H9 (cell line): ENCODE measurements at regions not wholly inside any gene's neighbourhood (a gene's known extent, or its start where the extent isn't known, plus 50 kb on each side); places are given as distances from the start of the nearest gene placed in this dataset.

ENCODE experiments used
- DNase-seq: peaks from one replicate; pipeline ENCODE4 v3.0.0-alpha.2; 2017
- H2AFZ ChIP-seq: one replicate; pipeline ENCODE4 v1.6.1; 2013; ENCODE audit warnings: mild to moderate bottlenecking, low read length, control low read depth, moderate library complexity
- H2AK5ac ChIP-seq: 2 replicates; pipeline ENCODE4 v1.6.1; 2013; ENCODE audit warnings: low read length, control low read depth, mixed read lengths; ENCODE audit not compliant: insufficient read length
- H2BK120ac ChIP-seq: one replicate; pipeline ENCODE4 v1.6.1; 2013; ENCODE audit warnings: low read depth, mild to moderate bottlenecking, low read length, control low read depth, inconsistent platforms; ENCODE audit not compliant: poor library complexity, severe bottlenecking
- H2BK12ac ChIP-seq: 2 replicates; pipeline ENCODE4 v1.6.1; 2013; ENCODE audit warnings: low read length, control low read depth, mixed read lengths, low read depth; ENCODE audit not compliant: insufficient read length
- H2BK15ac ChIP-seq: 2 replicates; pipeline ENCODE4 v1.6.1; 2013; ENCODE audit warnings: low read depth, low read length, control low read depth
- H2BK20ac ChIP-seq: one replicate; pipeline ENCODE4 v1.6.1; 2013; ENCODE audit warnings: low read depth, mild to moderate bottlenecking, low read length, control low read depth, inconsistent platforms; ENCODE audit not compliant: poor library complexity, severe bottlenecking
- H2BK5ac ChIP-seq: 2 replicates; pipeline ENCODE4 v1.6.1; 2013; ENCODE audit warnings: low read length, control low read depth, mixed read lengths; ENCODE audit not compliant: insufficient read length
- H3K14ac ChIP-seq: 2 replicates; pipeline ENCODE4 v1.6.1; 2013; ENCODE audit warnings: low read length, control low read depth; ENCODE audit not compliant: insufficient read depth
- H3K18ac ChIP-seq: 2 replicates; pipeline ENCODE4 v1.6.1; 2013; ENCODE audit warnings: low read depth, mild to moderate bottlenecking, mixed read lengths, low read length, control low read depth; ENCODE audit not compliant: insufficient read length
- H3K23ac ChIP-seq: 2 replicates; pipeline ENCODE4 v1.6.1; 2013; ENCODE audit warnings: low read length, control low read depth, mixed read lengths, low read depth; ENCODE audit not compliant: insufficient read length
- H3K23me2 ChIP-seq: 2 replicates; pipeline ENCODE4 v1.6.1; 2013; ENCODE audit warnings: low read depth, mild to moderate bottlenecking, mixed read lengths, low read length, control low read depth; ENCODE audit not compliant: insufficient read length, poor library complexity, severe bottlenecking
- H3K27ac ChIP-seq: 2 replicates; pipeline ENCODE4 v1.5.1; 2013; ENCODE audit warnings: low read length, control low read depth, mixed read lengths, low read depth; ENCODE audit not compliant: insufficient read length
- H3K27me3 ChIP-seq: 2 replicates; pipeline ENCODE4 v1.6.1; 2013; ENCODE audit warnings: low read length, control low read depth, inconsistent platforms; ENCODE audit not compliant: insufficient read depth
- H3K4ac ChIP-seq: 2 replicates; pipeline ENCODE4 v1.6.1; 2013; ENCODE audit warnings: low read depth, mild to moderate bottlenecking, control low read depth, inconsistent platforms, low read length, moderate library complexity
- H3K4me1 ChIP-seq: 2 replicates; pipeline ENCODE4 v1.6.1; 2013; ENCODE audit warnings: low read length, control low read depth, inconsistent platforms; ENCODE audit not compliant: insufficient read depth
- H3K4me2 ChIP-seq: 2 replicates; pipeline ENCODE4 v1.6.1; 2013; ENCODE audit warnings: low read length, control low read depth, mixed read lengths; ENCODE audit not compliant: insufficient read length, insufficient read depth
- H3K56ac ChIP-seq: 2 replicates; pipeline ENCODE4 v1.6.1; 2013; ENCODE audit warnings: low read depth, mild to moderate bottlenecking, mixed read lengths, low read length, control low read depth; ENCODE audit not compliant: insufficient read length
- H3K79me1 ChIP-seq: 2 replicates; pipeline ENCODE4 v1.6.1; 2013; ENCODE audit warnings: low read depth, mild to moderate bottlenecking, moderate library complexity, low read length, control low read depth, inconsistent platforms; ENCODE audit not compliant: insufficient read depth, poor library complexity, severe bottlenecking
- H3K79me2 ChIP-seq: 2 replicates; pipeline ENCODE4 v1.6.1; 2013; ENCODE audit warnings: low read length, control low read depth, inconsistent platforms; ENCODE audit not compliant: insufficient read depth
- H3K9ac ChIP-seq: 2 replicates; pipeline ENCODE4 v1.6.1; 2013; ENCODE audit warnings: low read length, control low read depth, mixed read lengths; ENCODE audit not compliant: insufficient read length; ENCODE audit errors: extremely low read depth
- H3K9me3 ChIP-seq: one replicate; pipeline ENCODE4 v1.6.1; 2013; ENCODE audit warnings: low read depth, low read length, inconsistent platforms; ENCODE audit not compliant: control insufficient read depth
- H3T11ph ChIP-seq: one replicate; pipeline ENCODE4 v1.6.1; 2013; ENCODE audit warnings: mild to moderate bottlenecking, low read length, control low read depth, inconsistent platforms
- H4K20me1 ChIP-seq: one replicate; pipeline ENCODE4 v1.6.1; 2013; ENCODE audit not compliant: control insufficient read depth, insufficient read length, insufficient read depth
- H4K5ac ChIP-seq: 2 replicates; pipeline ENCODE4 v1.6.1; 2013; ENCODE audit warnings: low read depth, mild to moderate bottlenecking, mixed read lengths, low read length, control low read depth; ENCODE audit not compliant: insufficient read length
- H4K8ac ChIP-seq: replicated peaks from 2 replicates; pipeline ENCODE4 v1.6.1; 2013; ENCODE audit warnings: low read length, control low read depth, mixed read lengths, low read depth; ENCODE audit not compliant: insufficient read length
- H4K91ac ChIP-seq: 2 replicates; pipeline ENCODE4 v1.6.1; 2013; ENCODE audit warnings: low read depth, mild to moderate bottlenecking, moderate library complexity, mixed read lengths, low read length, control low read depth; ENCODE audit not compliant: insufficient read length
- H3K27ac Mint-ChIP-seq, 3 experiments: 2 replicates in 2 of 3; 3 replicates in 1 of 3; pipeline ENCODE4 v1.8.0; 2020 to 2021; ENCODE audit warnings: mixed read lengths in 3 of 3, mild to moderate bottlenecking in 1 of 3, moderate library complexity in 1 of 3
- H3K27me3 Mint-ChIP-seq: 2 replicates; pipeline ENCODE4 v1.8.0; 2021; ENCODE audit warnings: low read depth, mild to moderate bottlenecking, moderate library complexity, mixed read lengths
- H3K36me3 Mint-ChIP-seq, 3 experiments: 2 replicates in 2 of 3; 3 replicates in 1 of 3; pipeline ENCODE4 v1.8.0; 2020 to 2021; ENCODE audit warnings: low read depth in 3 of 3, mixed read lengths in 3 of 3; ENCODE audit not compliant: insufficient read depth in 1 of 3
- H3K4me1 Mint-ChIP-seq, 2 experiments: 2 replicates each; pipeline ENCODE4 v1.8.0; 2020; ENCODE audit warnings: mixed read lengths in 2 of 2
- H3K4me3 Mint-ChIP-seq, 2 experiments: 2 replicates in 1 of 2; 3 replicates in 1 of 2; pipeline ENCODE4 v1.8.0; 2020 to 2021; ENCODE audit warnings: mild to moderate bottlenecking in 2 of 2, mixed read lengths in 2 of 2, moderate library complexity in 1 of 2
- H3K9me3 Mint-ChIP-seq, 2 experiments: 2 replicates in 1 of 2; 3 replicates in 1 of 2; pipeline ENCODE4 v1.8.0; 2020; ENCODE audit warnings: mild to moderate bottlenecking in 2 of 2, mixed read lengths in 2 of 2, moderate library complexity in 1 of 2
- CTCF ChIP-seq: fragments of 200-600 bp; sonication (generic); conservative IDR thresholded peaks from 3 replicates; pipeline ENCODE4 v1.8.0; 2021; ENCODE audit warnings: antibody characterized with exemption, mild to moderate bottlenecking
- WGBS: extraction: QIAGEN DNeasy Blood & Tissue Kit; methylation state at CpG from one replicate; pipeline ENCODE4 v1.1.7; 2013; ENCODE audit warnings: missing lambda C conversion rate, low lambda C conversion rate, mixed read lengths; ENCODE audit not compliant: insufficient read length; ENCODE audit errors: extremely low coverage; 5-methylcytosine and 5-hydroxymethylcytosine counted together

GRCh38 chr6:166058064-166058739, 109.4 kb downstream of the TBXT start:
- Histone ChIP-seq H2BK20ac (no peak overlapping the region), H3K14ac (no peak overlapping the region), H3K4me1 (no peaks in the 10 kb centered on the region), H2AK5ac (no peak overlapping the region), H2BK120ac (no peak overlapping the region), H3K23me2 (no peaks in the 10 kb centered on the region), H2BK5ac (no peak overlapping the region), H2BK12ac (no peak overlapping the region), H4K8ac (no peak overlapping the region), H3T11ph (no peak overlapping the region), H3K27ac (no peak overlapping the region), H2AFZ (no peak overlapping the region), H3K18ac (no peak overlapping the region), H3K4ac (no peak overlapping the region), H3K23ac (no peak overlapping the region), H2BK15ac (no peak overlapping the region), H4K91ac (no peak overlapping the region), H3K79me2 (no peaks in the 10 kb centered on the region), H3K27me3 (no peaks in the 10 kb centered on the region), H4K20me1 (no peaks in the 10 kb centered on the region), H4K5ac (no peak overlapping the region), H3K56ac (no peak overlapping the region), H3K4me2 (no peak overlapping the region), H3K9me3 (no peaks in the 10 kb centered on the region), H3K9ac (no peak overlapping the region), H3K79me1 (no peaks in the 10 kb centered on the region)
- peaks cover 2% of the 10 kb centered on the region; the same call in 1 of the 2 replicates for H3K27me3 Mint-ChIP-seq
- DNase-seq = no peak
- H3K9me3 Mint-ChIP-seq = peaks cover 12 to 25% of the 10 kb centered on the region in 2 experiments
- H3K4me3 Mint-ChIP-seq = no peak overlapping the region
- H3K36me3 Mint-ChIP-seq = peaks cover 9 to 18% (median 14%) of the 10 kb centered on the region in 3 experiments
- no peak for TF ChIP-seq CTCF
- no CpG with 5 or more reads among the region's 10 CpGs for WGBS
- no peak overlapping the region for H3K27ac Mint-ChIP-seq
- H3K4me1 Mint-ChIP-seq = peaks cover 17% of the 10 kb centered on the region in 2 experiments
